Keratinocyte (primary cell): ENCODE measurements at regions not wholly inside any gene's neighbourhood (a gene's known extent, or its start where the extent isn't known, plus 50 kb on each side); places are given as distances from the start of the nearest gene placed in this dataset.

ENCODE experiments used
- DNase-seq: peaks from one replicate; pipeline ENCODE4 v3.0.0-alpha.2; 2011; ENCODE audit warnings: low read depth, missing footprints, low spot score
- FAIRE-seq: peaks from 2 replicates; lab custom pipeline; 2011; peaks lifted over from hg19 to GRCh38; lab: Jason Lieb, UNC
- H2AFZ ChIP-seq: 2 replicates; pipeline ENCODE4 v1.6.0; 2012; ENCODE audit warnings: low read length, control low read depth, inconsistent platforms; ENCODE audit not compliant: control insufficient read depth
- H3K27ac ChIP-seq: 2 replicates; pipeline ENCODE4 v1.5.1; 2011; ENCODE audit warnings: low read length; ENCODE audit not compliant: control insufficient read depth, insufficient read depth
- H3K27me3 ChIP-seq: 3 replicates; pipeline ENCODE4 v1.6.0; 2011; ENCODE audit warnings: low read length; ENCODE audit not compliant: control insufficient read depth, insufficient read depth; ENCODE audit errors: extremely low read depth
- H3K36me3 ChIP-seq, 2 experiments: 2 replicates in 1 of 2; 3 replicates in 1 of 2; pipeline ENCODE4 v1.5.1; 2011; ENCODE audit warnings: low read length in 2 of 2, mild to moderate bottlenecking in 1 of 2; ENCODE audit not compliant: control insufficient read depth in 2 of 2, insufficient read depth in 2 of 2; ENCODE audit errors: extremely low read depth in 1 of 2
- H3K4me1 ChIP-seq: 3 replicates; pipeline ENCODE4 v1.5.1; 2011; ENCODE audit warnings: low read length; ENCODE audit not compliant: control insufficient read depth, insufficient read depth; ENCODE audit errors: extremely low read depth
- H3K4me2 ChIP-seq: 3 replicates; pipeline ENCODE4 v1.6.0; 2011; ENCODE audit warnings: low read depth, low read length; ENCODE audit not compliant: control insufficient read depth, insufficient read depth; ENCODE audit errors: extremely low read depth
- H3K4me3 ChIP-seq, 3 experiments: fragments of 200-600 bp in 1 of 3; sonication (generic) in 1 of 3; 2 replicates in 2 of 3; 3 replicates in 1 of 3; pipeline ENCODE4 v1.5.1; 2011 to 2016; ENCODE audit warnings: low read length in 3 of 3, mild to moderate bottlenecking in 3 of 3, control low read depth in 2 of 3, inconsistent platforms in 1 of 3, low read depth in 1 of 3, mixed read lengths in 1 of 3, mixed run types in 1 of 3, moderate library complexity in 1 of 3; ENCODE audit not compliant: control insufficient read depth in 2 of 3, insufficient read depth in 2 of 3; ENCODE audit errors: extremely low read depth in 1 of 3
- H3K79me2 ChIP-seq: 2 replicates; pipeline ENCODE4 v1.6.0; 2012; ENCODE audit warnings: low read length; ENCODE audit not compliant: control insufficient read depth, insufficient read depth
- H3K9ac ChIP-seq: 3 replicates; pipeline ENCODE4 v1.6.0; 2011; ENCODE audit warnings: low read length; ENCODE audit not compliant: control insufficient read depth, insufficient read depth; ENCODE audit errors: extremely low read depth
- H3K9me1 ChIP-seq: 3 replicates; pipeline ENCODE4 v1.6.0; 2011; ENCODE audit warnings: low read length; ENCODE audit not compliant: control insufficient read depth, insufficient read depth; ENCODE audit errors: extremely low read depth
- H3K9me3 ChIP-seq: 2 replicates; pipeline ENCODE4 v1.5.1; 2012; ENCODE audit warnings: low read depth, low read length; ENCODE audit not compliant: control insufficient read depth
- H4K20me1 ChIP-seq: 3 replicates; pipeline ENCODE4 v1.6.0; 2011; ENCODE audit warnings: low read length; ENCODE audit not compliant: control insufficient read depth, insufficient read depth; ENCODE audit errors: extremely low read depth
- CTCF ChIP-seq, 3 experiments: IDR thresholded peaks in 1 of 3; conservative IDR thresholded peaks in 1 of 3; optimal IDR thresholded peaks in 1 of 3; 2 replicates in 2 of 3; 3 replicates in 1 of 3; pipeline versions ENCODE3 to v1.5.1; 2011; ENCODE audit warnings: low read length in 3 of 3, mild to moderate bottlenecking in 3 of 3, moderate library complexity in 2 of 3, control low read depth in 1 of 3, inconsistent platforms in 1 of 3; ENCODE audit not compliant: insufficient read depth in 2 of 3; ENCODE audit errors: extremely low read depth in 1 of 3
- EZH2 ChIP-seq: IDR thresholded peaks from one replicate; pipeline ENCODE4 v1.6.1; 2012; ENCODE audit warnings: inconsistent platforms, mild to moderate bottlenecking, low read length, moderate library complexity
- dilution Hi-C: fragments of 300-500 bp; cut with MboI; formaldehyde crosslinking; loops from one replicate; pipeline ENCODE4 v1.7.0; 2020; ENCODE audit warnings: low sequenced_read_pairs; ENCODE audit not compliant: extremely low pct_ligation_motif_present

DNA sequence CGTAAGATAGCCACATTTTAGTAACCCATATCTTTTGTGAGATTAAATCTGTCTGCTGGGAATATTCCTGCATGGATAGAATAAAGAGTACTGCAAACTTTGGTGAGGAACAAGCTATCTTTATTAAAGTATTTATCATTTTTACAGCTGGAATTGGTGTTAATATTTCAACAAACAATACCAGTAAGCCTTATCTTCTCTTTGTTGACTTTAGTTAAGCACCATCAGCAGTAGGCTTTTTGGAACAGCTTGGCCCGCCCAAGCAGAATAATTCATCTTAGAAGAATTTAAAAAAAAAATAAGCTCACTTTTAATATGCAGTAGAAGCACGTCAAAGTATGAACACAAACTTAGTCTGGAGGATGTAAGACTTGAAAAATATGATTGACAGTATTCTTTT lies 917.8 kb upstream of the ADGRB3 start:
- no peaks in the 10 kb centered on the region for H3K9me1 ChIP-seq
- no peak overlapping the region for H3K9ac ChIP-seq
- no peak overlapping the region for H3K4me3 ChIP-seq
- no peak for DNase-seq
- no peaks in the 10 kb centered on the region for H4K20me1 ChIP-seq
- H3K4me2 ChIP-seq: no peak overlapping the region
- peaks cover 2% of the 10 kb centered on the region for H3K9me3 ChIP-seq
- no peaks in the 10 kb centered on the region for H3K79me2 ChIP-seq
- FAIRE-seq: no peak
- no peak overlapping the region for H2AFZ ChIP-seq
- no peaks in the 10 kb centered on the region for H3K36me3 ChIP-seq
- H3K27me3 ChIP-seq: no peaks in the 10 kb centered on the region
- no peak overlapping the region for H3K27ac ChIP-seq
- dilution Hi-C loops: no loop called here
- no peaks in the 10 kb centered on the region for H3K4me1 ChIP-seq
- TF ChIP-seq CTCF (optimal IDR thresholded peaks at IDR 0.05 in 1 of 3, IDR thresholded peaks at IDR 0.05 in 1 of 3, conservative IDR thresholded peaks at IDR 0.05 in 1 of 3; ENCODE audit: extremely low read depth in 1 of 3, insufficient read depth in 2 of 3, low read length in 3 of 3) (no peak), EZH2 (no peak)

- no peak overlapping the region for H2AFZ ChIP-seq
- H3K4me3 ChIP-seq: no peak overlapping the region
- no peak for DNase-seq
- H3K36me3 ChIP-seq: no peaks in the 10 kb centered on the region
- no peaks in the 10 kb centered on the region for H3K79me2 ChIP-seq
- FAIRE-seq: no peak
- TF ChIP-seq EZH2 (no peak), CTCF (optimal IDR thresholded peaks at IDR 0.05 in 1 of 3, IDR thresholded peaks at IDR 0.05 in 1 of 3, conservative IDR thresholded peaks at IDR 0.05 in 1 of 3; ENCODE audit: extremely low read depth in 1 of 3, insufficient read depth in 2 of 3, low read length in 3 of 3) (no peak)
- H3K4me1 ChIP-seq: no peaks in the 10 kb centered on the region
- no peak overlapping the region for H3K9ac ChIP-seq
- H3K9me1 ChIP-seq: no peaks in the 10 kb centered on the region
- H3K4me2 ChIP-seq: no peak overlapping the region
- H3K27ac ChIP-seq: no peak overlapping the region
- dilution Hi-C loops: no loop called here
- no peaks in the 10 kb centered on the region for H4K20me1 ChIP-seq
- no peaks in the 10 kb centered on the region for H3K27me3 ChIP-seq
- H3K9me3 ChIP-seq: no peaks in the 10 kb centered on the region
Measured at GRCh38 chr6:67706388-67706787, 928.7 kb upstream of the ADGRB3 start.
